ENCODE measurements at regions not wholly inside any gene's neighbourhood (a gene's known extent, or its start where the extent isn't known, plus 50 kb on each side); places are given as distances from the start of the nearest gene placed in this dataset.

DNA sequence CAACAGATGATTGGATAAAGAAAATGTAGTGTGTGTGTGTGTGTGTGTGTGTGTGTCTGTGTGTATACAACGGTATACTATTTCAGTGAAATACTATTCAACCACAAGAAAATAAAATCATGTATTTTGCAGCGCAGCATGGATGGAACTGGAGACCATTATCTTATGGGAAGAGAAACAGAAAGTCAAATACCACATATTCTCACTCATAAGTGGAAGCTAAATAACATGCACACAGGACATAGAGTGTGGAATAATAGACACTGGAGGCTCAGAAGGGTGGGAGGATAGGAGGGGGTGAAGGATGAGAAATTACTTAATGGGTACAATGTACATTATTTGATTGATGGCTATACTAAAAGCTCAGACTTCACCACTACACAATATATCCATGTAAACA is 609.1 kb upstream of the SLC39A10 start:
- no peak overlapping the region for H3K9ac ChIP-seq (ENCODE audit: insufficient read depth, low read depth, low read length)
- CTCF ChIA-PET (ENCODE audit: low intra/inter-chr PET ratio, low total read pairs), result no interaction called here
- H4K20me1 ChIP-seq (ENCODE audit: insufficient read depth, low read length), result no peaks in the 10 kb centered on the region
- peaks cover 66% of the 10 kb centered on the region for H3K9me3 ChIP-seq (ENCODE audit: low read length)
- H3K4me2 ChIP-seq (ENCODE audit: low read depth, low read length), result no peak overlapping the region
- FAIRE-seq (no peak), DNase-seq (ENCODE audit: low spot score) (no peak), ATAC-seq (no peak)
- no peak overlapping the region for H2AFZ ChIP-seq (ENCODE audit: low read length)
- POLR2A ChIA-PET, result no interaction called here
- in situ Hi-C loops (cut with HindIII; ENCODE audit: extremely low pct_ligation_motif_present, low pct_unique_long_range_greater_than_20kb), result no loop called here
- H3K27me3 ChIP-seq (ENCODE audit: control insufficient read depth in 1 of 2, insufficient read depth in 2 of 2, low read length in 2 of 2), result no peaks in the 10 kb centered on the region
- H3K27ac ChIP-seq (ENCODE audit: extremely low read length, insufficient read depth, low read length), result no peak overlapping the region
- no TSS peak for BruUV-seq (replicated peaks)
- no peak overlapping the region for H3K4me3 ChIP-seq (replicated peaks in 1 of 3; ENCODE audit: insufficient read depth in 1 of 3, low read depth in 2 of 3, low read length in 3 of 3)
- WGBS (ENCODE audit: low lambda C conversion rate), result 27% methylated on average over 2 of the region's 2 CpGs
- no peak for TF ChIP-seq DDIT3 (CRISPR knock-in tag; IDR thresholded peaks at IDR 0.05)
- no peak for TF ChIP-seq RBM22 (optimal IDR thresholded peaks at IDR 0.05; ENCODE audit: low read length)
- no peak for TF ChIP-seq FLYWCH1 (CRISPR knock-in tag; IDR thresholded peaks at IDR 0.05)
- TF ChIP-seq POGZ (CRISPR knock-in tag; IDR thresholded peaks at IDR 0.05), result no peak
- TF ChIP-seq NFYC (CRISPR knock-in tag; IDR thresholded peaks at IDR 0.05), result no peak
- no peak for TF ChIP-seq ZNF33B (CRISPR knock-in tag; IDR thresholded peaks at IDR 0.05)
- TF ChIP-seq CENPBD1 (CRISPR knock-in tag; IDR thresholded peaks at IDR 0.05; ENCODE audit: borderline replicate concordance, low read depth), result no peak
- no peak for TF ChIP-seq ZNF644 (CRISPR knock-in tag; IDR thresholded peaks at IDR 0.05; ENCODE audit: low read depth)
- no peak for TF ChIP-seq ETV5 (CRISPR knock-in tag; IDR thresholded peaks at IDR 0.05; ENCODE audit: borderline replicate concordance)
- no peak for TF ChIP-seq ZNF503 (CRISPR knock-in tag; IDR thresholded peaks at IDR 0.05)
- no peak for TF ChIP-seq ZNF512 (CRISPR knock-in tag; IDR thresholded peaks at IDR 0.05)
- no peak for TF ChIP-seq ATF2 (CRISPR knock-in tag; IDR thresholded peaks at IDR 0.05)
- no peak for TF ChIP-seq BATF2 (CRISPR knock-in tag; IDR thresholded peaks at IDR 0.05)
- no peak for TF ChIP-seq ZNF850 (CRISPR knock-in tag; conservative IDR thresholded peaks at IDR 0.05)
- no peak for TF ChIP-seq IRX3 (CRISPR knock-in tag; IDR thresholded peaks at IDR 0.05; ENCODE audit: borderline replicate concordance, low read depth)
- TF ChIP-seq TOE1 (CRISPR knock-in tag; IDR thresholded peaks at IDR 0.05), result no peak
- TF ChIP-seq NAIF1 (CRISPR knock-in tag; IDR thresholded peaks at IDR 0.05; ENCODE audit: borderline replicate concordance), result no peak
- no peak for TF ChIP-seq MIER3 (CRISPR knock-in tag; IDR thresholded peaks at IDR 0.05; ENCODE audit: borderline replicate concordance)
- H3K36me3 ChIP-seq (replicated peaks in 1 of 2; ENCODE audit: control insufficient read depth in 1 of 2, insufficient read depth in 2 of 2, low read length in 2 of 2), result no peaks in the 10 kb centered on the region
- no peaks in the 10 kb centered on the region for H3K4me1 ChIP-seq (ENCODE audit: insufficient read depth, low read length)
- H3K79me2 ChIP-seq (ENCODE audit: insufficient read depth, low read length), result no peaks in the 10 kb centered on the region
- intact Hi-C loops (cut with micrococcal nuclease; ENCODE audit: unreplicated experiment), result no loop called here
